ENCODE measurements at regions not wholly inside any gene's neighbourhood (a gene's known extent, or its start where the extent isn't known, plus 50 kb on each side); places are given as distances from the start of the nearest gene placed in this dataset.

GRCh38 chr14:58839233-58839632 lies 201.5 kb downstream of the DACT1 start:
- Histone ChIP-seq H3K4me2 (ENCODE audit: insufficient read depth, insufficient read length, low read length) (no peak overlapping the region), H3K56ac (ENCODE audit: insufficient read length, low read depth, low read length) (no peak overlapping the region), H3K27ac (ENCODE audit: insufficient read length, low read depth, low read length) (no peak overlapping the region), H3K9ac (ENCODE audit: extremely low read depth, insufficient read length, low read length) (no peak overlapping the region), H2BK15ac (ENCODE audit: low read depth, low read length) (no peak overlapping the region), H3K23me2 (ENCODE audit: insufficient read length, low read depth, low read length, poor library complexity, severe bottlenecking) (no peaks in the 10 kb centered on the region), H3T11ph (ENCODE audit: low read length) (no peak overlapping the region), H2BK20ac (ENCODE audit: low read depth, low read length, poor library complexity, severe bottlenecking) (no peak overlapping the region), H4K20me1 (ENCODE audit: control insufficient read depth, insufficient read depth, insufficient read length) (no peaks in the 10 kb centered on the region), H2AK5ac (ENCODE audit: insufficient read length, low read length) (no peak overlapping the region), H3K23ac (ENCODE audit: insufficient read length, low read depth, low read length) (no peak overlapping the region), H3K79me2 (ENCODE audit: insufficient read depth, low read length) (no peaks in the 10 kb centered on the region), H2BK12ac (ENCODE audit: insufficient read length, low read depth, low read length) (no peak overlapping the region), H4K8ac (replicated peaks; ENCODE audit: insufficient read length, low read depth, low read length) (no peak overlapping the region), H3K4ac (ENCODE audit: low read depth, low read length) (no peak overlapping the region), H4K5ac (ENCODE audit: insufficient read length, low read depth, low read length) (no peak overlapping the region), H3K14ac (ENCODE audit: insufficient read depth, low read length) (no peak overlapping the region), H2AFZ (ENCODE audit: low read length) (no peak overlapping the region), H3K9me3 (ENCODE audit: control insufficient read depth, low read depth, low read length) (no peaks in the 10 kb centered on the region), H2BK5ac (ENCODE audit: insufficient read length, low read length) (no peak overlapping the region), H3K27me3 (ENCODE audit: insufficient read depth, low read length) (no peaks in the 10 kb centered on the region), H2BK120ac (ENCODE audit: low read depth, low read length, poor library complexity, severe bottlenecking) (no peak overlapping the region), H3K4me1 (ENCODE audit: insufficient read depth, low read length) (no peaks in the 10 kb centered on the region), H3K79me1 (ENCODE audit: insufficient read depth, low read depth, low read length, poor library complexity, severe bottlenecking) (no peaks in the 10 kb centered on the region), H4K91ac (ENCODE audit: insufficient read length, low read depth, low read length) (no peak overlapping the region), H3K18ac (ENCODE audit: insufficient read length, low read depth, low read length) (no peak overlapping the region)
- Mint-ChIP-seq H3K27ac (no peak overlapping the region), H3K36me3 (ENCODE audit: insufficient read depth in 1 of 3, low read depth in 3 of 3) (no peaks in the 10 kb centered on the region; a peak in 2 of 7 replicates), H3K9me3 (peaks cover 0 to 2% of the 10 kb centered on the region in 2 experiments; a peak in 2 of 5 replicates), H3K4me3 (no peak overlapping the region), H3K4me1 (peaks cover 0 to 6% of the 10 kb centered on the region in 2 experiments; a peak in 2 of 4 replicates), H3K27me3 (ENCODE audit: low read depth) (no peaks in the 10 kb centered on the region)
- WGBS (ENCODE audit: extremely low coverage, insufficient read length, low lambda C conversion rate), result no CpG with 5 or more reads among the region's 5 CpGs
- TF ChIP-seq CTCF (conservative IDR thresholded peaks at IDR 0.05), result no peak
- no peak for DNase-seq
